Muscle of arm (tissue), 1 donor: ENCODE measurements at regions not wholly inside any gene's neighbourhood (a gene's known extent, or its start where the extent isn't known, plus 50 kb on each side); places are given as distances from the start of the nearest gene placed in this dataset.

ENCODE experiments used
- DNase-seq: peaks from one replicate; pipeline ENCODE4 v3.0.0-alpha.2; 2013

DNA sequence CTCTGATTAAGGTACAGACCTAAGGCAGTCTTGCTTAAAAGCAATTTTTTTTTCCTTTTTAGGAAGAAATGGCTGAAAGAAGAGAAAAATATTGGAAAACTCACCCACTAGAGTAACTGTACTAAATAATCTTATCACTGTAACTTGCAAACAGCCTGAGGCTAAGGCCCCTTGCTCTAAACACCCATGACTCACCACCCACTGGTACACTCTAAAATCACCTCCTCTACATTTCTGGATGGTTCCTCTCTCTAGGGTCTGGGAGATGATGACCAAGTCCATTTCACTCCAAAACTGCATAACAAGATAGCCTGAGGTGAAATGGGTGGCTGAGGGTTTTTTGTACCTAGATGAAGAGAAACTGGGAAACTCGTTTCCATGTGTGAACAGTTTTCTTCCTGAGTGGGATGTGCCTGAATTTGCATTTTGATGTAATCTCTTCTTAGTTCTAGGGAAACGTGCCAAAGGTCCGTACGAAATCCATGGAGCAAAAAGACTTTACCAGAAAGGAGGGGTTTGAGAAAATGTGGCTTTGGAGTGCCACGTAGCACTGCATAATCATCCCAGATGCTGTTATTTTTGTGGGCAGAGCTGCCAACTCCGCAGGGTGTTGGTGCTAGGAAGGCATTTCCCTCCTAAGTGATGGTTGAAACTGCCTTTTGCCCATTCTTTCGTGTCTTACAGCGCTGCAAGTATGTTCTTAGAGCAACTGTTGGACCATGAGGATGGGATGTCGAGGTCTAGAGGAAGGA lies 113.5 kb upstream of the C10orf90 start:
- no peak for DNase-seq

DNA sequence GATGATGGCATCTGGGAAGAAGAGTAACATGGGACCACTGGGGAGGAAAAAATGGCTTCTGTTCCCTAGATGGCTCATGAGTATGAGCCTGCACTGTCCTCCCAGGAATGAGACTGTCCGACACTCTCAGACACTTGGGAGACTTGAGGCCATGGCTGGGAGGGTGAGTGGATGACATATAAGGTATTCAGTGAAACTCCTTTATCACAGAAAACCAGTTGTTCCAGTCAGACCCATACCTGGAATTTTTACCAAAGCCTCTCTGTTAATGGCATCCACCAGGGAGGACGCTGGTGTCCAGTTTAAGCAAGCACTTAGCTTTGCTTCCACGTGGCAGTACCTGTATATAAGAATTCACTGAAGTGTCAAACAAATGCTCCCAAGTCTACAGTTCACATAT lies 116.7 kb upstream of the C10orf90 start:
- DNase-seq: no peak

DNA sequence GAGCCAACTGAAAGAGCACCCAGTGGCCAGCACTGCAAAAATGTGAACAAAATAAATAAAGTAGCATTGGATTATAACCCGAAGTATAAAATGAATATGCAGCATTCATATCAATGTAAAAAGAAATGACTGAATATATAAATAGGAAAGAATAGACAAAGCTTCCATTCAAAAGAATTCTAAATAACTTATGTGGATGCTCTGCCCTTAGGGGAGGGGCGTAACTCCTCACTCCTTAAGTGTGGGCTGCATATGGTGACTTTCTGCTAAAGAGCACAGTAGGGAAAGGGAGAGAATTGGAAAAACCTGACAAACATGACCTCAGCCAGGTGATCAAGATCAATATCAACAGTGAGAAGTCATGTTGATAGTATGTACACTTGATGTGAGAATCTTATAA lies 109.9 kb upstream of the DOCK1 start:
- DNase-seq: no peak

DNA sequence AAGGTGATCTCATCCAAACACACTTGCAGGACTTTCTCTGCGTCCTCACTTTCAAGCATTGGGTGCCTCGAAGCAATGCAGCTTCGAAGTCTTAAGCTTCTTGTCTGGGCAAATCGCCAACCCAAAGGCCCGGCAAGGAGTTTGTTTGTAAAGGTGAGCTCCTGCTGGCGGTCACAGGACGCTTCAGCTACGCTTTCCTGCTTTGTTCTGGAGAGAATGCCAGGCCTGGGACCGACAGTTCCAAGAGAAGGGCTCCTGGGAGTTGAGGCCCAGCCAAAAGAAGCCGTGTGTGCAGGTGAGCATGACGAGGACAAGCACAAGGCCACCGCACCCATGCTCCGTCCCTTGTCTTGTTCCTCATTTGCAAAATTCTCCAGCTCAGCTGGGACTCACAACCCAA lies 106.6 kb upstream of the DOCK1 start:
- no peak for DNase-seq

DNA sequence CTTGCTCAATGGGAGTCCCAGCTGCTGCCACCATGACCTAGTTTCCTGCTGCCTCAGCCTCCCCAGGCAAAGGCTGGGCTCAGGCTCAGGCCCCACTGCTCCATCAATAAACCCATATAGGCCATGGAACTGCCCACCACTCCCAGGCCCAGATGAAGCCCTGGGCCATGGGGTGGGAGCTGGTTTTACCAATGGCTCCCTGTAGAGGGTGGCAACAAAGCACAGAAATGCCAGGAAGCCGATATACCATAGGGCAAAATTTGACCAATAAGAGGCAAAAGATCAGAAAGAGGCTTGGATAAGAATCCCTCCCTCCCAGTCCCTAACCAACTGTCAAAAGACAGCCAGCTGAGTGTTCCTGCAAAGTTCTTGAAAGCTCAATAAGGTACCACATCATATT lies 101.8 kb upstream of the DOCK1 start:
- DNase-seq: no peak

DNA sequence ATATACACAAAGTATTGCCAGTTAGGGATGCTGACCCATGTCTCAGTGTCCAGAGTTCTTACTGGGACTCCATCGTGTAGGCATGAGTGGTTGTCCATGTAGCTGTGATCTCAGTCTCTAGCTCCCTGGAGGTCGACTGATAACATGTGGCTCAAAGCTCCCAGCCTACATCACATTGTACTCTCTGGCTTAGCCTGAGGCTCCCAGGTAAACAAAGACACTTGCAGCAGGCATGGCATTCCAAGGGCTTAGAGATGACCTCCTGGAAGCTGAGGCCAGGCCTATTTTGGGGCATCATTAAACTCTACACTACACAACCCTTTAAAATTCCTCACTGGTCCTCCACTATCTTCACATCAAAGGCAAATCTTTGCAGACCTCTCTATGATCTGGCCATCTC lies 100.8 kb upstream of the DOCK1 start:
- no peak for DNase-seq

DNA sequence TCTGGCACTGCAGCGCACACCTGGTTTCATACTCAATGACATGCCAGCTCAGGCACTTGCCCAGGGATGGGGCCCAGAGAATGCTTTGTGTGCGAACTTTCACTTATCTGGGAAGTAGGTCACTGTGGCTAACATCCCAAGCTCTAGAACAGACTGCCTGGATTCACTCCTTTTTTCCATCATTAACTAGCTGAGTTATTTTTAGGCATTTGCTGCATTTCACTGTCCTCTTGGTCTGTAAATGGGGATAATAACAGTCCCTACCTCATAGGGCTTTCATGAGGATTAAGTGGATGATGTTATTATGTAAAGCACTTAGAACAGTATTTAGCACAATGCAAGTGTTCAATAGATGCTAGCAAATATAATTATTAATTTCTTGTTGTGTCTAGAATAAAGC lies 98.7 kb upstream of the DOCK1 start:
- DNase-seq: peak; percentile 0

DNA sequence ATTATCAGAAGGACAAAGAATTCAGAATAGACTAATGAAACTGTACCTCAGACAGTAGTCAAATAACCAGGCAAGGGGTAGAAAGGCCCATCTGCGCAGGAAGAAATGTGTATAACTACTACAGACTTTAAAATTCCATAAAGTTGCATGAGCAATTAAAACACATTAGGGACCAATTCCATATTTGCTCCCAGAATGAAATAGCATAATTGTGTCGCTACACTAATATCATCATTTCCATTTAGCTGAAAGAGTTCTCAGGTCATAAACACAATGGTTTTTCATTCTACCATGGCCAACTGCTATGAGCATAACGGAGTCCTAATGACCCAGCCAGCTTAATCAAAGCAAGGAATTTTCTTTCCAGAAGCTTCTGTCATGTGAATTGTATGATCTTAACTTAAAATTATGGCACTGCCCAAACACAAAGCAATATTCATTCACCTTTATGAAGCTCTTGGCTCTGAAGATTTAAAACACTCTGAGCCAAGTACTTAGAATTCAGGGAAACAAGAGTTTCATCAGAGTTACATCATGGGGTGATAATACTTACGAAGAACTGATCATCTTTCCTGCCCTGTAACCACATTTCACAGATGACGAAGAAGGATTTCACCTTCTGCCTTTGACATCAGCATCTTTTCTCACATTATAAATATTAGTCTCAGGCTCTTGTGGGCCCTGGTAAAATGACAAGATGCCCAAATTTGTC lies 98.1 kb upstream of the DOCK1 start:
- DNase-seq: no peak

DNA sequence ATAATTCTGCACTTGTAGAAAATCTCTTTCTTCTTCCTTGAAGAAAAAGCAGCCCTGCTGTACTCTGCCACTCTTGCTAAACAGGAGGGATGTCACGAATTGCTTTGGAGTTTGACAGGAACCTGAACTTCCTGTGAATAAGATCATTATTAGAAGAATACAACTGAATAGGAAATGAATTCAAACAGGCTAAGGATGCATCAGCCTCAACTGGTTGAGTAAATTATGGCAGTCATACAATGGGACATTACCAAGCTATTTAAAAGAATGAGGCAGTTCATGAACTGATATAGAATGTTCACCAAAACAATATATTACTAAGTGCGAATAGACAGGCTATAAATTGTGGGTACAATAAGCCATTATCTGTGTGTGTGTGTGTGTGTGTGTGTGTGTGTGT lies 97.1 kb upstream of the DOCK1 start:
- no peak for DNase-seq

DNA sequence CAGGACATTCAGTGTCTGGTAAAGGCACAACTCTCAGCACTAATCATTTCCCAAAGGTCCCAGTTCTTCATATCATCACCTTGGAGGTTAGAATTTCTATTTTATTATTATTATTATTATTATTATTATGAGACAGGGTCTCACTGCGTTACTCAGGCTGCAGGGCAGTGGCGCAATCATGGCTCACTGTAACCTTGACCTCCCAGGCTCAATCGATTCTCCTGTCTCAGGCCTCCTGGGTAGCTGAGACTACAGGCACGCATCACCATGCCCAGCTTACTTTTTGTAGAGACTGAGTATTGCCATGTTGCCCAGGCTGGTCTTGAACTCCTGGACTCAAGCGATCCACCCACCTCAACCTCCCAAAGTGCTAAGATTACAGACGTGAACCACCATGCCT lies 91.8 kb upstream of the DOCK1 start:
- DNase-seq: no peak

DNA sequence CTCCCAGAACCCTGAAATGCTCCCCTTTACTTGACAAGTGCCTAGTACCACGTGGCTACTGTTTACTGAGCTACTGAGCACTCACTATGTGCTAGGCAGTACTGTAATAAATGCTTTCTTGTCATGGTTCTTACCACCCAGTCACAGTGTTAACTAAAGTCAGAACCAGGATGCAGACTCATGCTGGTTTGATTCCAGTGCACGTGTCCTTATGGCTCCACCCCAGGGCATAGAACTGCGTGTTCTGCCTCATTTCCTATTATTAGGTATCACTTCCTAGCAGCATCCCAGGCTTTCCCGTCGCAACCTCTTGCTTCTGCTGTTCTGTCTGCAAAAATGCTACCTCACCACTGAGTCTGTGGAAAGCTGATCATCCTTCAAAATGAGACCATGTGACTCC lies 71.7 kb upstream of the DOCK1 start:
- DNase-seq: no peak

DNA sequence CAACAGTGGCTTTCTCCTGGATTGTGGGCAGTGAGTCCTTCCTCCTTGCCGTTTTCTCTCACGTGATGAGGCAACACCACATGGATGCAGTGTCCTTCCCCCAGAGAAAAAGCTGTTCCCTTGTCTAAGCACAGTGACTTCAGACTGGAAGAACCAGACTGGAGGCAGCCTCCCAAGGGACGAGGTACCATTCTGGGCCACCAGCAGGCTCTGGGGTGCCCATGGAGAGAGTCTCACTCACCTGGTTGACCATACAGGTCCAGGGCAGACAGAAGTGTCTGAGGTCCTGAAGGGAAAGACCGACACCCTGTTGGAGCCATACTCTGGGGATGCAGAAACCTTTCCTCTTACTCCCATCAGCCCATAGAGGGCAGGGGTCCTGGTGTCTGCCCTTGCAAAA lies 69.2 kb upstream of the DOCK1 start:
- DNase-seq: no peak

DNA sequence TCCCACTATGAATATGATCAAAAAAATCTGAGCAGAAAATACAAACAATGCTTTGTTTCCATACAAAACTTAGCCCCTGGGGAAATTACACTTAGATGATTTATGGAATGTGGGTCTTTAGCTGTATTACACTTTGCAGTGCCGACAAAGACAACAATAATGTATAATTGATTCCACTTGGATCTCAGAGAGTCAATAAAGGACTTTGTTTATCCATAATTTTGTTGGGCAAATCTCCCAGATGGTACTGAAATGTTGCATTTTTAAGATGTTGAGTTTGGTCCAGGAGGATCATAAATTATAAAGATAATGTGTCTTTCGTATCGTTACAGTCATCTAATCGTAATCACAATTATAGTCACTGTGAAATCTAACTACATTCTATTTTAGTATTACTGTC lies 66.9 kb upstream of the DOCK1 start:
- DNase-seq: no peak

DNA sequence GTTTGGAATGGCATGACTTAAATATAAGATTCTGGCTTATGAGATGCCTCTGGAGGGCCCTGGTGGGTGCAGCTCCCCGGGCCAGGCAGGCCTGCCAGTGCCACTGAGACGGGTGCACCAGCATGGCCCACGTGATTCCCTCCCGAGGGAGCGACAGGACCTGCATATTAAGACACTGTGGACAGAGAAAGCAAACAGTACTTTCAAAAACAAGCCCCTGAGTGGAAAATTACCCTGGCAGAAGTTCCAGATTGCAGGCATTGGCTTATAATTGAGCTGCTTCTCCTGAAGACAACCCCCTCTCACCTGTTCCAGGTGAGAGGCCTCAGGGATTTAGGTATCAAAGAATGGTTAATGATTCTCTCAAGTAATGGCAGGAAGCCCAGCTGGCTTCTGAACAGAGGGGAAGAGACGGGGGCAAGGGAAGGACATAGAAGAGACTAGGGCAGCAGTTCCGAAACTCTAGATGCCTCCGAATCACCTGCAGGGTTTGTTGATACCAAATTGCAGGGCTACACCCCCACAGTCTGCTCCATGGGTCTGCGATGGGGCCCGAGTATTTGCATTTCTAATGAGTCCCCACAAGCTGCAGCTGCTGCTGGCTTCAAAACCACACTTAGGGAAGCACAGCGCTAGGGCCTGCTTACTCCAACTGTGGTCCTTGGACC lies 66.0 kb upstream of the DOCK1 start:
- DNase-seq: no peak

DNA sequence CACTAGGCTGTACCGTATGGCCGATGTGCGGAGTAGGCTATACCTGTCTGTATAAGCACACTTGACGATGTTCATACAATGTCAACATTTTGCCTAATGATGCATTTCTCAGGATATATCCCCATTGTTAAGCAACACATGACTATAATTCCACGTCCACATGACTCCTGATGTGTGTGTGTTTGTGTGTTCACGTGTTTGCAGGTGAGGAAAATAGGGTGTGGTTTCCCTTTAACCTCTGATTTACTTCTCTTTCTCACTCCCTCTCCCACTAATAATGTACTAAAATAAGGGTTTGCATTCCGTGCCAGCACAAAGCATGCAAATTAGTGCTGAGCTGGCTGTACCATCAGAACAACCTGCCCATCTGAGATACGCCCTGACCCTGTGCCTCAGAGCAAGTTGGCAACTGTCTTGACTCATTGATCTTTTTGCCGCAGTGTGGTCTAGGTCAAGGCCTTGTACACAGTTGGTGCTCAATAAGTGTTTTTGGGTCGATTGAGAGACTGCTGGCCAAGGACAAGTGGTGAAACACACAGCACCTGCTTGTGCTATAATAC lies 64.6 kb upstream of the DOCK1 start:
- DNase-seq: no peak

DNA sequence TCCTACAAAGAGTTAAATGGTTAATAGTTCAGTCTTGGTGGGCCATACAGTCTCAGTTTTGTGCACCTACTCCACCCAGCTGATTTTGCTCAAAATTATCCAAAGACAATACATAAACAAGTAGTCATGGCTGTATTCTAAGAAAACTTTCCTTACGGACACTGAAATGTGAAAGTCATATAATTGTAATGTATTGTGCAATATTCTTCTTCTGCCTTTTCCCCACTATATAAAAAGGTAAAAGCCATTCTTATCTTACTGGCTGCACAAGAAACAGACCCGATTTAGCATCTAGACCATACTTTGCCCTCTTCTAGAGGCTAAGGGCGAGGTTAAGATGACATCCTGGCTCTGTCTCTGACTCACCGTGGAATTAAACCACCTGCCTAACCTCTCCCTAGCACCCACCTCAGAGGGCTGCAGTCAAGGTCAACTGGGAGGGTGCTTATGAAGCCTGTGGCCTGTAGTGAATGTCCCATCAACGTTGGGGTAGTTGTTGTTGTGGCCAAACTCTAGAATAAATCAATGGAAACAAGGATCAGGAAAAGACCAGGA lies 63.8 kb upstream of the DOCK1 start:
- no peak for DNase-seq

DNA sequence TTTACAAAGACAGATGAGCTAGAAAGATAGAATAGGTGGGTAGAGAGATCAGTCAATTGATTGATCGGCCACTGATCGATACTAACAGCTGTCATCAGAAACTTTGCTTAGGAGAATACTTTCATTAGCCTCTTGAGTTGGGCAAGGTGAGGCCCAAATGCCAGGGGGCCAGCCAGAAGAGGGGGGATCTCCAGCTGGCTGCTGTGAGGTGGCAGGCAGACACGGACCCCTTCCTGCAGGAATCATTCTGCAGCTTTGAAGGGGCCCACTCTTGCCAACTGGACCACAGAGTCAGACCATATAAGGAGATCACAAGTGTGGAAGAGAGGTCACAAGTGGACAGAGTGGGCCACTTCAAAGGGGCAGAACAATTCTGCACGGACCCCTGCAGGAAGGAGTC lies 62.9 kb upstream of the DOCK1 start:
- DNase-seq: no peak

DNA sequence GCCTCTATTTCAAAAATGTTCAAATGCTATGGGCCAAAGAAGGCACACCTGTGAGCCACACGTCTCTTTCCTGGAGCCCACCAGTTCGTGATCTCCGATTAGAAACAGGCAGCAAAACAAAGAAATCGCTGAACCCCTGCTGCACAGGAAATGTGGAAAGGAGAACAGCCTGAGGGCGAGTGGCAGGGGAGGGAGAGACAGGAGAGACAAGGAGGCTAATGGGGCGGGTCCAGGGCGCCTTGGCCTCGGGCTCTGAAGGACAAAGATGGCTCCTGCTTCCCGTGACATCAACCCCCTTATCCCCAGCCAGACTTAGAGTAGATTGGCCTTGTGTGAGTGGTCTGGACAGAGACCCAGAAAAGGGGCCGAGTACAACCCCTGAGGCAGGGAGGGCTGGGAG lies 62.4 kb upstream of the DOCK1 start:
- no peak for DNase-seq

DNA sequence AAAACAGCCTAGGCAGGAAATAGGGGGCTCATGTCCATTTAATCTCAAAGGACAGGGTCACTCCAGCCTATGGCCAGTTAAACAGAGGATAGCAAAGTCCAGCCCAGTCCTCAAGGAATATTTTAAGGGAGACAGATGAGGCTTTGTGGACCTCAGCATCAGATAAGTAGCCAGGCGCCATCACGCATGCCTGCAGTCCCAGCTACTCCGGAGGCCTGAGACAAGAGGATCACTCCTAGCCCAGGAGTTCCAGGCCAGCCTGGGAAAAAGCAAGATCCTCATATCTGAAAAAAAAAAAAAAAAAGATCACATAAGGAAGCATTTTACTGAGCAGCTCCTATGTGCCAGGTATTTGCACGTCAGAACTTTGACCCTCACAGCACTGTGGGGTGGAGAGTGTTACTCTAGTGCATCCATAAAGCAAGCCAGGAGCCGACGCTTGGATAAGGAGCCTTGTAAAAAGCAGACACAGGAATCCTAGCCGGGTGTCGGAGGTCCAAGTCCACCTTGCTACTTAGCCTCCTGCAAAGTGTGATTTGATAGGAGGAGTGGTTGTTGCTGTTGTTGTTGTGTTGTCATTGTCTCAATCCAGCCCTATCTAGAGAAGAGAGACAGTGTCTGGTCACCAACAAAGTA lies 61.8 kb upstream of the DOCK1 start:
- DNase-seq: no peak

DNA sequence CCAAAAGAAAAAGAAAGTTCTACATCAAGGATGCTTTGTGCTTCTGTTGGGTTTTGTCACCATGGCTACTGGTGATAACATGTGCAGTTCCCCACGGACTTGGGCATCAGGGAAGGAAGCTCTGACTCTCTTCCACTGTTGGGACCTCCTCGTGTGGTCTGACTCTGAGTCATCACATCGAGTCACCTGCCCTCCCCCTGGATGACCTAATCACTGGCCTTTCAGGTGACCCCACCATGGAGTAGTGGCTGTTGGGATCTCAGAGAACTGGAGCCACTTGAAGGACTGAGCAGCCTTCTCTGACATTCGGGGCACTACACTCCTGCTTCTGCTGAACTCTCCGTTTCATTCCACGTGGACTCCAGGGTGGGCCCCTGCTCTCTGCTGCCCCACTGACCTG lies 60.8 kb upstream of the DOCK1 start:
- DNase-seq: no peak

DNA sequence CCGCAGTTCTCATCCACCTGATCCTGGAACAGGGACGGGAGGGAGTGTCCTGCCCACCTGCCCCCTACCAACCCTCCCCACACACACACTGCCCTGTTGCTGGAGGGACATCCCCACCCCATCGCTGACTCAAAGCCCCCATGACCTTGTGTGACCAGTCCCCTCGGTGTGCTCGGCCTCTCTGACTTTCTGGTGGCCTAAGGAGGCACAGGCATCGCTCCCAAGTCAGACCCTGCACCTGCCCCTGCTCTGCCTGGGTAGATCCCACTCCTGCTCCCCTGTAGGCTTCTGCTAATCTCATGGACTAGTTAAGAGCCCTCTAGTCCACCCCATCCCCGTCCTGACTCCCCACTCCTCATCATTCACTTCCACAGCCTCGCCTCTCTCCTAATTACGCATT lies 58.8 kb upstream of the DOCK1 start:
- no peak for DNase-seq

DNA sequence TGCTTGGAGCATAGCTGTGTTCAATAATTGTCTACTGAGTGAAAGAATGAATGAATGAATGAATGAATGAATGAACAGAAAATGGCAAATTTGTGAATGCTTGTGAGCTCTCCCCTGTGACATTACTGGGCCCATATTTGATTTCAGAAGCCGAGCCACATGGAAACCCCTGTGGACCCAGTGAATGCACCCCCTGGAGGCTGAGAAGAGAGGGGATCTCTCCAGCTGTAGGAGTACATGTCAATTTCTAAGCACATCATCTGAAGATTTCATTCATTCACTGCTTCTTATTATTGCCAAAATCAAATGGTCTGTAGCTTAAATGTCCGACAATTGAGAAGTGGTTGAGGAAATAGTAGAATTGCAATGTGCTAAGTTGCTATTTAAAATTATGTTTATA lies 58.3 kb upstream of the DOCK1 start:
- DNase-seq: no peak
